SK-N-MC (cell line): ENCODE measurements at regions not wholly inside any gene's neighbourhood (a gene's known extent, or its start where the extent isn't known, plus 50 kb on each side); places are given as distances from the start of the nearest gene placed in this dataset.

ENCODE experiments used
- DNase-seq: peaks from one replicate; pipeline ENCODE4 v3.0.0-alpha.2; 2011; ENCODE audit warnings: low read depth, low spot score
- H3K27ac ChIP-seq: fragments of 200-600 bp; sonication (generic); 2 replicates; pipeline ENCODE4 v1.5.1; 2016; ENCODE audit warnings: mixed run types
- H3K36me3 ChIP-seq: fragments of 200-600 bp; sonication (generic); 2 replicates; pipeline ENCODE4 v1.6.1; 2017; ENCODE audit warnings: antibody characterized with exemption, low read length, mixed read lengths; ENCODE audit not compliant: insufficient read depth
- H3K4me3 ChIP-seq: fragments of 200-600 bp; sonication (generic); 2 replicates; pipeline ENCODE4 v1.5.1; 2016
- H3K9ac ChIP-seq: fragments of 200-600 bp; sonication (generic); 2 replicates; pipeline ENCODE4 v1.8.0; 2017; ENCODE audit warnings: mixed run types, mixed read lengths; ENCODE audit not compliant: insufficient read length
- H3K9me3 ChIP-seq: fragments of 200-600 bp; sonication (generic); 2 replicates; pipeline ENCODE4 v1.6.1; 2017; ENCODE audit warnings: low read depth, mild to moderate bottlenecking, antibody characterized with exemption, low read length, moderate library complexity, mixed read lengths
- EZH2 ChIP-seq: fragments of 200-600 bp; sonication (generic); IDR thresholded peaks from one replicate; pipeline ENCODE4 v1.6.1; 2017; ENCODE audit warnings: antibody characterized with exemption
- FOXP2 ChIP-seq: optimal IDR thresholded peaks from 2 replicates; pipeline ENCODE3; 2011; ENCODE audit warnings: mild to moderate bottlenecking, moderate library complexity; ENCODE audit not compliant: insufficient read depth; ENCODE audit errors: extremely low read length, control extremely low read depth
- POLR2AphosphoS5 ChIP-seq: IDR thresholded peaks from 2 replicates; pipeline ENCODE4 v1.6.1; 2012; ENCODE audit warnings: mild to moderate bottlenecking, low read depth, low read length, borderline replicate concordance

DNA sequence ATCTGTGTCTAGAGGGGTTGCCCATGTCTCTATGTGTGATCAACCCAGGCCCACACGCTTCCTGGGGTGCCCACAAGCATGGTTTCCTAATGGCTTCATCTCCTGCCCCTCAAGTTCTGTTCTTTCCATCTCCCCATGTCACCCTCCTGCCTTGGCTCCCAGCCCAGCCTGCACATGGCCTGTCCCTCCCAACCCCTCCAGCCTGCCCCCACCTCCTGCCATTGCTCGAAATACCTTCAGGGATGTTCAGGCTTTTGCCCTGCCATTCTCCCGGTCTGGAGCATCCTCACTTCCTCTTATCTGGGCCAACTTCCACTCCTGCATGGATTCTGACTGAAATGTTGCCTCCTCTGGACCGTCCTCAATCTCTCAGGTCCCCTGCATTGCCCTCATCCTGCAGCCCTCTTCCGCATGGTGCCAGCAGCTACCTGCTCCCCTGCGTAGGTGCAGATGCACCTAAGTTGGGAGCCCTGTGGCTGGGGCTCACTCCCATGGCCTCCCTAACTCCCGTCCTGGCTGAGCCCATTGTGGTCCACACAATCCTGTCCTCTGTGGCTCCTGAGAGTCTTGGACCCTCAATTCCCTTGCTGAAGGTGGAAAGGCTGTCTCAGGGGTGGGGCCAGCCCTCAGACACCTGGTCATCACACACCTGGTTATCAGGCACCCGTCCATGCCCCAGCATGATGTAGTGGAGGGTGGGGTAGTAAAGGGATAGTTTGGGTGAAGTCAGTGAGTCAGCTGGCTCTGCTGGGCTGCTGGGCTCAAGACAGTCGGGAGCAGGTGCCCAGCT lies 152.1 kb downstream of the URI1 start:
- TF ChIP-seq EZH2 (no peak), POLR2AphosphoS5 (no peak), FOXP2 (no peak)
- H3K36me3 ChIP-seq, result no peaks in the 10 kb centered on the region
- DNase-seq, result no peak

DNA sequence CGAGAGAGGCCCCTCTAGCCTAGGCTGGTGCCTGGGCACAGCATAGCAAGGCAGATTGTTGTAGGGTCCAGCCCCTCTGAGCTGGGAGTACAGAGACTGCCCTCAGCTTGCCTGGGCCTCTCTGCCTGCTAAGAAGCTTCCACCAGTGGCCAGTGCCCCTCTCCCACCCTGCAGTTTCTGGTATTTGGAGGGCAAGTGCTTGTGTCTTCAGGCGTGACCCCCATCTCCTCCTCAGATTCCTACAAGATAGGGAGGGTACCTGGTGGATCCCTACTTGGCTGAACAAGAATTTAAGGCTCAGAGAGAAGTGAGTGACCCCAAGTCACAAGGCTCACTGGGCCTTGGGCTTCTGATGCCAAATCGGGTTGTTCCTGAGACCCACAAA lies 152.7 kb downstream of the URI1 start:
- TF ChIP-seq FOXP2 (no peak), EZH2 (no peak), POLR2AphosphoS5 (no peak)
- Histone ChIP-seq H3K4me3 (no peak overlapping the region), H3K36me3 (no peaks in the 10 kb centered on the region), H3K27ac (no peak overlapping the region), H3K9me3 (no peaks in the 10 kb centered on the region), H3K9ac (no peak overlapping the region)
- DNase-seq, result no peak

More for the DNA sequence above, 152.1 kb downstream of the URI1 start:
- H3K27ac ChIP-seq, result no peak overlapping the region
- H3K4me3 ChIP-seq, result no peak overlapping the region
- no peaks in the 10 kb centered on the region for H3K9me3 ChIP-seq
- H3K9ac ChIP-seq, result no peak overlapping the region

GRCh38 chr19:30095171-30095570 lies 153.1 kb downstream of the URI1 start:
- Histone ChIP-seq H3K4me3 (no peak overlapping the region), H3K9me3 (no peaks in the 10 kb centered on the region), H3K36me3 (no peaks in the 10 kb centered on the region), H3K27ac (no peak overlapping the region), H3K9ac (no peak overlapping the region)
- no peak for TF ChIP-seq EZH2
- DNase-seq, result no peak

DNA sequence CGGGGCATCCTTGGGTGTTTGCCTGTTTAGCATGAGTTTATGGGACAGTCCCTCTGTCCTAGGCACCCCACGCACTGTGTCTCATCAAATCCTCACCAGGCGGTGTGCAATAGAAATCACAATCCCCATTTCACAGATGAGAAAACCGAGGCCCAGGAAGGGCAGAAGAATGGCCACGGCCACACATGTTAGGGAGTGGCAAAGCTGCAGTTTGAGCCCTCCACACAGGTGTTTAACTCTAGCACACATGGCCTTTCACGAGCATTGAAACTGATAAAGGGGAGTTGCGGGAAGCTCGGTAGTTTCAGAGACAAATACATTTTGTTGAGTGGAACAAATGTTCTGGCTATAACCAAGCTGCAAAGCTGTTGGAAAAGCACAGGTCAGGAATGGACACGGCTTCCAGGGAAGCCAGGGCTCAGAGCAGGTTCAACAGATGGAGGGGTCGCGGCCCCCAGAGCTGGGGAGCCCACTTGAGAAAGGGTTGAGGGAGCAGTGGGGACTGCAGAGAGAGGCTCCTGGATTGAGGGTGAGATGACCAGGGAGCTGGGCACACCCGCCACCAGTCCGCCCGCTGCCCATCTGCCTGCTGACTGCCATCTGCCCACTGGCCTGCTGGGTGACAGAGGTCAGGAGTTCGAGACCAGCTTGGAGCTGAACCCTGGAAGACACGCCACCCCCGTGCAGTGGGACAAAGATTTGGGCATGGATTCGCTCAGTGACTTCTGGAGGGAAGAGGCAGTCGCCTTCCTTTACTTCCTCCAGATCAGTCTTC lies 154.7 kb downstream of the URI1 start:
- Histone ChIP-seq H3K9ac (no peak overlapping the region), H3K36me3 (no peaks in the 10 kb centered on the region), H3K27ac (no peak overlapping the region), H3K4me3 (no peak overlapping the region), H3K9me3 (no peaks in the 10 kb centered on the region)
- no peak for DNase-seq
- TF ChIP-seq FOXP2 (no peak), EZH2 (no peak), POLR2AphosphoS5 (no peak)

- Histone ChIP-seq H3K36me3 (no peaks in the 10 kb centered on the region), H3K9ac (no peak overlapping the region), H3K4me3 (no peak overlapping the region), H3K9me3 (no peaks in the 10 kb centered on the region), H3K27ac (no peak overlapping the region)
- DNase-seq, result no peak
- TF ChIP-seq POLR2AphosphoS5 (no peak), FOXP2 (no peak), EZH2 (no peak)
Measured at GRCh38 chr19:30097746-30098280, 155.8 kb downstream of the URI1 start.

GRCh38 chr19:30102239-30102638 lies 160.2 kb downstream of the URI1 start:
- H3K9me3 ChIP-seq, result no peaks in the 10 kb centered on the region
- no peak for TF ChIP-seq POLR2AphosphoS5
- TF ChIP-seq FOXP2, result no peak
- TF ChIP-seq EZH2, result no peak
- no peaks in the 10 kb centered on the region for H3K36me3 ChIP-seq
- no peak overlapping the region for H3K9ac ChIP-seq
- no peak for DNase-seq
- no peak overlapping the region for H3K4me3 ChIP-seq
- no peak overlapping the region for H3K27ac ChIP-seq

DNA sequence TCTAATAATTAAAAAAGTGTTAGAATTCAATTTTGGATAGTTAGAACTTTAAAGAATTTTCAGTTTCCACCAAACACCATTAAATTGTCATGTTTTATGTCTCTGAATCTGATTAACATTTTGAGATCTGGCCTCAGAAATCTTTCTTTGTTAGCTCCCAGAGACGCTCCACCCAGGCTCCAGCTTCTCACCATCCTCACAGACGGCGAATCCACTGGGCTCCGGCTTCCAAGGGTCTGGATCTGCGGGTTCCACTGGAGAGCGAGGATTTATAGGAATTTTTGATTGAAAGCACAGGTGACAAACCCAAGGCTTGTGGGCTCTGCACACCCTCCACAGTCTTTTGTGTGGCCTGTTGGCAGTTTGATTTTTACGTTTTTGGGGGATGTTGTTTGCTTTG lies 160.6 kb downstream of the URI1 start:
- no peak for DNase-seq
- no peak for TF ChIP-seq POLR2AphosphoS5
- TF ChIP-seq EZH2, result no peak
- no peak for TF ChIP-seq FOXP2
- no peaks in the 10 kb centered on the region for H3K9me3 ChIP-seq
- H3K36me3 ChIP-seq, result no peaks in the 10 kb centered on the region
- no peak overlapping the region for H3K9ac ChIP-seq
- H3K4me3 ChIP-seq, result no peak overlapping the region
- H3K27ac ChIP-seq, result no peak overlapping the region

- no peak overlapping the region for H3K27ac ChIP-seq
- H3K9me3 ChIP-seq, result no peaks in the 10 kb centered on the region
- no peak for DNase-seq
- no peaks in the 10 kb centered on the region for H3K36me3 ChIP-seq
- H3K4me3 ChIP-seq, result no peak overlapping the region
- H3K9ac ChIP-seq, result no peak overlapping the region
- no peak for TF ChIP-seq EZH2
- TF ChIP-seq FOXP2, result no peak
- no peak for TF ChIP-seq POLR2AphosphoS5
Measured at GRCh38 chr19:30103981-30104380, 161.9 kb downstream of the URI1 start.
